SH-SY5Y (cell line): ENCODE measurements at regions not wholly inside any gene's neighbourhood (a gene's known extent, or its start where the extent isn't known, plus 50 kb on each side); places are given as distances from the start of the nearest gene placed in this dataset.

Experiments
- GATA2 ChIP-seq: IDR thresholded peaks from 2 replicates; pipeline ENCODE4 v1.6.1; 2011; ENCODE audit warnings: mild to moderate bottlenecking, low read depth, low read length
- GATA3 ChIP-seq: IDR thresholded peaks from 2 replicates; pipeline ENCODE4 v1.6.1; 2011; ENCODE audit warnings: low read depth, mild to moderate bottlenecking, low read length, moderate library complexity

DNA sequence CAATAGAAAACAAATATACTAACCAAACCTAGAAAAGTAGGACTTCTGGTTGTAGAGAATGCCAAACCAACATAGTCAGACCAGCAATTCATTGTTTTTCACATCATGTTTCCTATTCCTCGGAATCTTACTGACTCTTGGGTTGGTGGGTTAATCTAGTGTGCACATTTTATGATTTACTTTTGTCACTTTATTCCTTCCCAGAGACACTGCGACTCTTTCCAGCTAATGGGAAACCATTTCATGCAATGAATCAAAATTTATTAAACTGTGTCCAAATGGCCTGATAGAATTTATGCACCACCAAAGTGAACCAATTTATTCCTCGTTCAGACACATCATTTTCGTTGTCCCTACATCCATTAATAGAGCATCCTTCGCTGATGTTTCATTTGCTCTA, 464.9 kb downstream of the RPS29 start:
- TF ChIP-seq GATA2 (no peak), GATA3 (no peak)
